GM13977 (cell line): ENCODE measurements at regions not wholly inside any gene's neighbourhood (a gene's known extent, or its start where the extent isn't known, plus 50 kb on each side); places are given as distances from the start of the nearest gene placed in this dataset.
"Not testable (repeated sequence)": the region's sequence is repeated elsewhere in the genome, so short reads cannot be mapped to it uniquely, and the experiment has no call there.

Source experiments
- DNase-seq: peaks from one replicate; pipeline ENCODE4 v3.0.0; 2012; ENCODE audit warnings: low spot score
- CTCF ChIP-seq: IDR thresholded peaks from 2 replicates; pipeline ENCODE4 v1.5.1; 2012; ENCODE audit warnings: mild to moderate bottlenecking, control low read depth; ENCODE audit not compliant: insufficient read depth; ENCODE audit errors: extremely low read depth, missing control alignments
- in situ Hi-C: fragments of 300-500 bp; cut with MboI; formaldehyde crosslinking; loops from one replicate; pipeline ENCODE4 v1.12.0; 2022; ENCODE audit warnings: low sequenced_read_pairs, low pct_unique_long_range_greater_than_20kb, mixed read lengths, inconsistent platforms; ENCODE audit not compliant: unreplicated experiment

GRCh38 chr1:2952992-2953391, 68.3 kb upstream of the ACTRT2 start:
- no peak for DNase-seq
- TF ChIP-seq CTCF, result no peak

GRCh38 chr1:2953688-2954285, 67.5 kb upstream of the ACTRT2 start:
- TF ChIP-seq CTCF, result no peak
- in situ Hi-C loops, result no loop called here
- DNase-seq, result no peak

More at GRCh38 chr1:2952992-2953391, 68.3 kb upstream of the ACTRT2 start:
- in situ Hi-C loops, result no loop called here

GRCh38 chr1:2955652-2956051, 65.6 kb upstream of the ACTRT2 start:
- TF ChIP-seq CTCF, result no peak
- DNase-seq, result no peak
- in situ Hi-C loops, result no loop called here

GRCh38 chr1:2956576-2956975, 64.7 kb upstream of the ACTRT2 start:
- no peak for DNase-seq
- in situ Hi-C loops, result no loop called here
- TF ChIP-seq CTCF, result no peak

GRCh38 chr1:2957329-2957728, 63.9 kb upstream of the ACTRT2 start:
- in situ Hi-C loops, result no loop called here
- TF ChIP-seq CTCF, result no peak
- DNase-seq, result no peak

- in situ Hi-C loops, result not testable (repeated sequence)
Observed at GRCh38 chr1:2959881-2960280, 61.4 kb upstream of the ACTRT2 start.

GRCh38 chr1:2961081-2961480, 60.2 kb upstream of the ACTRT2 start:
- in situ Hi-C loops, result no loop called here
- no peak for TF ChIP-seq CTCF
- no peak for DNase-seq

More at GRCh38 chr1:2959881-2960280, 61.4 kb upstream of the ACTRT2 start:
- not testable (repeated sequence) for DNase-seq
